ENCODE measurements at regions not wholly inside any gene's neighbourhood (a gene's known extent, or its start where the extent isn't known, plus 50 kb on each side); places are given as distances from the start of the nearest gene placed in this dataset.

DNA sequence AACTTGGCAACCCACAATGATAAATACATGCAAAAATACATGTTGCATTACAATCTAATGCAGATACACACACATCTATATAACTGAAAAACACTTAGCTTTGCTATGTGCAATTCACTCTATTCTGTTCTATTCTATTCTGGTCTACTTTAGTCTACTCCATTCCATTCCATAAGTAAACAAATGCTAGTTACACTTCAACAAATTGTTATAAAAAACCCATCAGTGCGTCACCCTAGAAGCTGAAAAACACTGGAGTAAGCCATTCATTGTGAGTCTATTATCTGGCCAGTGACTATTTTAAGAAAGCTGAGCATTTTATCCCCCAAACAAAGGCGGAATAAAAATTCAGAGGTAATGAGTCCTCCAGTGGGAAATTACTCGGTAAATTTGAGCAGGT is 315.7 kb upstream of the EPHA7 start:
- TF ChIP-seq, protein P1, sequence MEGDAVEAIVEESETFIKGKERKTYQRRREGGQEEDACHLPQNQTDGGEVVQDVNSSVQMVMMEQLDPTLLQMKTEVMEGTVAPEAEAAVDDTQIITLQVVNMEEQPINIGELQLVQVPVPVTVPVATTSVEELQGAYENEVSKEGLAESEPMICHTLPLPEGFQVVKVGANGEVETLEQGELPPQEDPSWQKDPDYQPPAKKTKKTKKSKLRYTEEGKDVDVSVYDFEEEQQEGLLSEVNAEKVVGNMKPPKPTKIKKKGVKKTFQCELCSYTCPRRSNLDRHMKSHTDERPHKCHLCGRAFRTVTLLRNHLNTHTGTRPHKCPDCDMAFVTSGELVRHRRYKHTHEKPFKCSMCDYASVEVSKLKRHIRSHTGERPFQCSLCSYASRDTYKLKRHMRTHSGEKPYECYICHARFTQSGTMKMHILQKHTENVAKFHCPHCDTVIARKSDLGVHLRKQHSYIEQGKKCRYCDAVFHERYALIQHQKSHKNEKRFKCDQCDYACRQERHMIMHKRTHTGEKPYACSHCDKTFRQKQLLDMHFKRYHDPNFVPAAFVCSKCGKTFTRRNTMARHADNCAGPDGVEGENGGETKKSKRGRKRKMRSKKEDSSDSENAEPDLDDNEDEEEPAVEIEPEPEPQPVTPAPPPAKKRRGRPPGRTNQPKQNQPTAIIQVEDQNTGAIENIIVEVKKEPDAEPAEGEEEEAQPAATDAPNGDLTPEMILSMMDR (IDR thresholded peaks at IDR 0.05): no peak
- TF ChIP-seq POLR2A (IDR thresholded peaks at IDR 0.05) (no peak), EP300 (IDR thresholded peaks at IDR 0.05) (no peak)

Measured in tibial nerve (tissue), 4 donors.